ENCODE measurements at regions not wholly inside any gene's neighbourhood (a gene's known extent, or its start where the extent isn't known, plus 50 kb on each side); places are given as distances from the start of the nearest gene placed in this dataset.

DNA sequence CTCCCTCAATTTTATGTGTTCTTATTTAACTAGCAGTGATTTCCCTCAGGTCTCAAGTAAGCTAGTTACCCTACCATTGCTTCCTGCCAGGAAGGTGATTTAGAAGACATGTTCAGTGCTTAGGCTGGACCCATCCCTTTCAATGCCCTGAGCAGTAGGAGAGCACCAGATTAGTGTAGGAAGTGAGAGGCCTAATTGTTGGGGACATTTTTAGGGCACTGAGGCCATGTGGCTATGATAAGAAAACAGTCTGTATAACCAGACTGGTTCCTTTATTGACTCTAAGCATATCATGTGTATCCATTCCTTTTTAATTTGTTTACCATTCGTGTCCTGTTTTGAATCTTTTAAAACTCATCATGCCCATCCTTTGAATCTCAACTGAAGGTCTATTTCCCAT lies 312.3 kb upstream of the PRR16 start (continued):
- TF ChIP-seq SMC3 (IDR thresholded peaks at IDR 0.05; ENCODE audit: low read depth, low read length) = peak; percentile 1; the same call in 1 of the 2 replicates
- peak; percentile 39 for TF ChIP-seq RAD21 (IDR thresholded peaks at IDR 0.05; ENCODE audit: low read length)
- TF ChIP-seq SIN3A (IDR thresholded peaks at IDR 0.05; ENCODE audit: borderline replicate concordance, low read depth, low read length) = no peak
- peak; percentile 59 for TF ChIP-seq TCF12 (IDR thresholded peaks at IDR 0.05)

DNA sequence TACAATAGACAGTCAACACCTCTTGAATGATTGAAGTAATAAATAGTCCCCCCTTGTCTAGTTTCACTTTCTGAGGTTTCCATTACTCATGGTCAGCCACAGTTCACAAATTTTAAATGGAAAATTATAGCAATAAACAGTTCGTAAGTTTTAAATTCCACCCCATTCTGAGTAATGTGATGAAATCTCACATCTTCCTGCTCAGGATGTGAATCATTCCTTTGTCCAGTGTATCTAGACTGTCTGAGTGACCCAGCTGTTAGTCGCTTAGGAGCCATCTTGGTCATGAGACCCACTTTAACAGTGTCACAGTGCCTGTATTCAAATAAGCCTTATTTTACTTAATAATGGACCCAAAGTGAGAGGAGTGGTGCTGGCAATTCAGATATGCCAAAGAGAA lies 311.6 kb upstream of the PRR16 start:
- Histone ChIP-seq H3K9me2 (no peaks in the 10 kb centered on the region), H3K4me3 (ENCODE audit: low read depth in 2 of 2, low read length in 1 of 2) (0 out of 4 replicates have a peak overlapping the region, but pooled peaks of 1 of the 2 experiments have one; percentile 12), H3F3A (replicated peaks; ENCODE audit: insufficient read depth) (peaks cover 8% of the 10 kb centered on the region), H4K20me1 (ENCODE audit: insufficient read depth) (no peaks in the 10 kb centered on the region), H3K27me3 (ENCODE audit: insufficient read depth) (no peaks in the 10 kb centered on the region), H3K36me3 (replicated peaks in 1 of 2; ENCODE audit: control insufficient read depth in 1 of 2, insufficient read depth in 2 of 2, low read length in 1 of 2) (no peaks in the 10 kb centered on the region), H3K27ac (ENCODE audit: low read depth in 2 of 2, low read length in 1 of 2) (peak overlapping the region; percentile 85 to 93; a peak in 3 of 4 replicates), H3K4me1 (ENCODE audit: control insufficient read depth in 1 of 2, insufficient read depth in 2 of 2, low read depth in 1 of 2, low read length in 1 of 2) (peaks cover 3 to 5% of the 10 kb centered on the region in 2 experiments; a peak in 3 of 4 replicates), H3K79me2 (ENCODE audit: insufficient read depth) (no peaks in the 10 kb centered on the region), H2AFZ (ENCODE audit: low read depth) (peak overlapping the region; percentile 76), H3K9ac (peak overlapping the region; percentile 44; the same call in 1 of the 2 replicates), H3K9me3 (no peaks in the 10 kb centered on the region), H3K4me2 (peak overlapping the region; percentile 46)
- 27% methylated on average over 2 of the region's 2 CpGs for WGBS (ENCODE audit: low lambda C conversion rate)
- CTCF ChIA-PET = no interaction called here
- DNase-seq = no peak
- POLR2A ChIA-PET = no interaction called here
- TF ChIP-seq RAD21 (IDR thresholded peaks at IDR 0.05; ENCODE audit: low read length) (no peak), EZH2phosphoT487 (IDR thresholded peaks at IDR 0.05; ENCODE audit: borderline replicate concordance, low read depth) (no peak), NRF1 (IDR thresholded peaks at IDR 0.05; ENCODE audit: low read depth, low read length) (no peak), MEF2A (IDR thresholded peaks at IDR 0.05; ENCODE audit: borderline replicate concordance, low read depth) (no peak), FOXJ3 (CRISPR knock-in tag; IDR thresholded peaks at IDR 0.05) (no peak), MXI1 (IDR thresholded peaks at IDR 0.05; ENCODE audit: low read depth, low read length) (no peak), RCOR1 (IDR thresholded peaks at IDR 0.05; ENCODE audit: low read length) (no peak), GATA2 (CRISPR knock-in tag; IDR thresholded peaks at IDR 0.05) (no peak), CHD2 (IDR thresholded peaks at IDR 0.05; ENCODE audit: low read length, partially characterized antibody) (no peak), FOSL2 (IDR thresholded peaks at IDR 0.05; ENCODE audit: borderline replicate concordance, low read depth) (peak; percentile 60; the same call in 1 of the 2 replicates), RFX5 (IDR thresholded peaks at IDR 0.05; ENCODE audit: low read length) (no peak), NFIC (IDR thresholded peaks at IDR 0.05; ENCODE audit: borderline replicate concordance) (no peak), TEAD4 (IDR thresholded peaks at IDR 0.05; ENCODE audit: borderline replicate concordance, insufficient read depth) (no peak), GABPA (IDR thresholded peaks at IDR 0.05; ENCODE audit: low read depth) (no peak), EP300 (IDR thresholded peaks at IDR 0.05; ENCODE audit: borderline replicate concordance in 1 of 2, low read depth in 1 of 2, low read length in 1 of 2) (peak in 1 of 2 experiments; percentile 48; a peak in 1 of 4 replicates), JUND (IDR thresholded peaks at IDR 0.05) (peak; percentile 27; the same call in 1 of the 2 replicates), TAF1 (IDR thresholded peaks at IDR 0.05; ENCODE audit: borderline replicate concordance, low read depth, low read length) (no peak)
- TF ChIP-seq, protein P1, sequence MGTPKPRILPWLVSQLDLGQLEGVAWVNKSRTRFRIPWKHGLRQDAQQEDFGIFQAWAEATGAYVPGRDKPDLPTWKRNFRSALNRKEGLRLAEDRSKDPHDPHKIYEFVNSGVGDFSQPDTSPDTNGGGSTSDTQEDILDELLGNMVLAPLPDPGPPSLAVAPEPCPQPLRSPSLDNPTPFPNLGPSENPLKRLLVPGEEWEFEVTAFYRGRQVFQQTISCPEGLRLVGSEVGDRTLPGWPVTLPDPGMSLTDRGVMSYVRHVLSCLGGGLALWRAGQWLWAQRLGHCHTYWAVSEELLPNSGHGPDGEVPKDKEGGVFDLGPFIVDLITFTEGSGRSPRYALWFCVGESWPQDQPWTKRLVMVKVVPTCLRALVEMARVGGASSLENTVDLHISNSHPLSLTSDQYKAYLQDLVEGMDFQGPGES (IDR thresholded peaks at IDR 0.05; ENCODE audit: low read depth, low read length) = no peak
- TF ChIP-seq, protein P2, sequence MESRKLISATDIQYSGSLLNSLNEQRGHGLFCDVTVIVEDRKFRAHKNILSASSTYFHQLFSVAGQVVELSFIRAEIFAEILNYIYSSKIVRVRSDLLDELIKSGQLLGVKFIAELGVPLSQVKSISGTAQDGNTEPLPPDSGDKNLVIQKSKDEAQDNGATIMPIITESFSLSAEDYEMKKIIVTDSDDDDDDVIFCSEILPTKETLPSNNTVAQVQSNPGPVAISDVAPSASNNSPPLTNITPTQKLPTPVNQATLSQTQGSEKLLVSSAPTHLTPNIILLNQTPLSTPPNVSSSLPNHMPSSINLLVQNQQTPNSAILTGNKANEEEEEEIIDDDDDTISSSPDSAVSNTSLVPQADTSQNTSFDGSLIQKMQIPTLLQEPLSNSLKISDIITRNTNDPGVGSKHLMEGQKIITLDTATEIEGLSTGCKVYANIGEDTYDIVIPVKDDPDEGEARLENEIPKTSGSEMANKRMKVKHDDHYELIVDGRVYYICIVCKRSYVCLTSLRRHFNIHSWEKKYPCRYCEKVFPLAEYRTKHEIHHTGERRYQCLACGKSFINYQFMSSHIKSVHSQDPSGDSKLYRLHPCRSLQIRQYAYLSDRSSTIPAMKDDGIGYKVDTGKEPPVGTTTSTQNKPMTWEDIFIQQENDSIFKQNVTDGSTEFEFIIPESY (IDR thresholded peaks at IDR 0.05; ENCODE audit: borderline replicate concordance, low read depth) = no peak
- TF ChIP-seq, protein P3, sequence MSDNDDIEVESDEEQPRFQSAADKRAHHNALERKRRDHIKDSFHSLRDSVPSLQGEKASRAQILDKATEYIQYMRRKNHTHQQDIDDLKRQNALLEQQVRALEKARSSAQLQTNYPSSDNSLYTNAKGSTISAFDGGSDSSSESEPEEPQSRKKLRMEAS (IDR thresholded peaks at IDR 0.05; ENCODE audit: low read depth) = no peak
- TF ChIP-seq, protein P4, sequence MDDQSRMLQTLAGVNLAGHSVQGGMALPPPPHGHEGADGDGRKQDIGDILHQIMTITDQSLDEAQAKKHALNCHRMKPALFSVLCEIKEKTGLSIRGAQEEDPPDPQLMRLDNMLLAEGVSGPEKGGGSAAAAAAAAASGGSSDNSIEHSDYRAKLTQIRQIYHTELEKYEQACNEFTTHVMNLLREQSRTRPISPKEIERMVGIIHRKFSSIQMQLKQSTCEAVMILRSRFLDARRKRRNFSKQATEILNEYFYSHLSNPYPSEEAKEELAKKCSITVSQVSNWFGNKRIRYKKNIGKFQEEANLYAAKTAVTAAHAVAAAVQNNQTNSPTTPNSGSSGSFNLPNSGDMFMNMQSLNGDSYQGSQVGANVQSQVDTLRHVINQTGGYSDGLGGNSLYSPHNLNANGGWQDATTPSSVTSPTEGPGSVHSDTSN (IDR thresholded peaks at IDR 0.05) = peak; percentile 53
- TF ChIP-seq, protein P5, sequence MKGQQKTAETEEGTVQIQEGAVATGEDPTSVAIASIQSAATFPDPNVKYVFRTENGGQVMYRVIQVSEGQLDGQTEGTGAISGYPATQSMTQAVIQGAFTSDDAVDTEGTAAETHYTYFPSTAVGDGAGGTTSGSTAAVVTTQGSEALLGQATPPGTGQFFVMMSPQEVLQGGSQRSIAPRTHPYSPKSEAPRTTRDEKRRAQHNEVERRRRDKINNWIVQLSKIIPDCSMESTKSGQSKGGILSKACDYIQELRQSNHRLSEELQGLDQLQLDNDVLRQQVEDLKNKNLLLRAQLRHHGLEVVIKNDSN (IDR thresholded peaks at IDR 0.05; ENCODE audit: borderline replicate concordance, low read depth) = no peak
